NCI-H1105 treated with DMSO at 0.1 percent for 48 hours (cell line): ENCODE measurements at regions not wholly inside any gene's neighbourhood (a gene's known extent, or its start where the extent isn't known, plus 50 kb on each side); places are given as distances from the start of the nearest gene placed in this dataset.
A peak's percentile ranks its signal among the peaks of the same experiment; 100 is the strongest.
"Not testable (repeated sequence)": the region's sequence is repeated elsewhere in the genome, so short reads cannot be mapped to it uniquely, and the experiment has no call there.

Experiments used
- DNase-seq: peaks from one replicate; lab custom pipeline; 2025; lab: John Stamatoyannopoulos, UW

GRCh38 chrX:125378205-125378604 lies 58.5 kb downstream of the TEX13C start:
- DNase-seq: peak; percentile 84

GRCh38 chrX:125378770-125379169 lies 59.1 kb downstream of the TEX13C start:
- peak; percentile 86 for DNase-seq

- no peak for DNase-seq
These were observed 62.5 kb downstream of the TEX13C start for GRCh38 chrX:125382148-125382628.

GRCh38 chrX:125382889-125383288 lies 63.2 kb downstream of the TEX13C start:
- no peak for DNase-seq

GRCh38 chrX:125384867-125385266 lies 65.2 kb downstream of the TEX13C start:
- DNase-seq: no peak

- no peak for DNase-seq
These were observed 68.3 kb downstream of the TEX13C start for GRCh38 chrX:125387945-125388344.

GRCh38 chrX:125394449-125394848 lies 74.8 kb downstream of the TEX13C start:
- no peak for DNase-seq

GRCh38 chrX:125395626-125396025 lies 76.0 kb downstream of the TEX13C start:
- no peak for DNase-seq

GRCh38 chrX:125398959-125399440 lies 79.3 kb downstream of the TEX13C start:
- no peak for DNase-seq

- no peak for DNase-seq
These were observed 83.1 kb downstream of the TEX13C start for GRCh38 chrX:125402807-125403206.

- DNase-seq: no peak
These were observed 85.0 kb downstream of the TEX13C start for GRCh38 chrX:125404667-125405160.

- no peak for DNase-seq
These were observed 85.7 kb downstream of the TEX13C start for GRCh38 chrX:125405339-125405738.

GRCh38 chrX:125407314-125407713 lies 87.6 kb downstream of the TEX13C start:
- DNase-seq: no peak

- no peak for DNase-seq
These were observed 101.1 kb downstream of the TEX13C start for GRCh38 chrX:125420809-125421208.

GRCh38 chrX:125422986-125423385 lies 103.3 kb downstream of the TEX13C start:
- DNase-seq: no peak

- no peak for DNase-seq
These were observed 104.9 kb downstream of the TEX13C start for GRCh38 chrX:125424536-125424935.

- DNase-seq: peak; percentile 21
These were observed 117.2 kb downstream of the TEX13C start for GRCh38 chrX:125436855-125437254.

- DNase-seq: no peak
These were observed 119.7 kb downstream of the TEX13C start for GRCh38 chrX:125439194-125439849.

- no peak for DNase-seq
These were observed 125.0 kb downstream of the TEX13C start for GRCh38 chrX:125444659-125445058.

GRCh38 chrX:125475482-125475881 lies 155.8 kb downstream of the TEX13C start:
- DNase-seq: no peak

GRCh38 chrX:125492439-125492838 lies 172.8 kb downstream of the TEX13C start:
- no peak for DNase-seq

GRCh38 chrX:125493004-125493403 lies 173.3 kb downstream of the TEX13C start:
- DNase-seq: not testable (repeated sequence)

- DNase-seq: no peak
These were observed 178.0 kb downstream of the TEX13C start for GRCh38 chrX:125497667-125498066.

GRCh38 chrX:125503769-125504168 lies 184.1 kb downstream of the TEX13C start:
- DNase-seq: no peak
